SJSA1 (cell line): ENCODE measurements at regions not wholly inside any gene's neighbourhood (a gene's known extent, or its start where the extent isn't known, plus 50 kb on each side); places are given as distances from the start of the nearest gene placed in this dataset.

Source experiments
- DNase-seq, 2 experiments: peaks; one replicate each; pipeline ENCODE4 v3.0.0-alpha.2; 2015 to 2020; ENCODE audit warnings: low spot score in 2 of 2, low read depth in 1 of 2
- H3K27ac ChIP-seq: fragments of 250-450 bp; sonication (Bioruptor Pico); 2 replicates; pipeline ENCODE4 v1.5.1; 2020; ENCODE audit warnings: mild to moderate bottlenecking, moderate library complexity
- H3K27me3 ChIP-seq: fragments of 250-450 bp; sonication (Bioruptor Pico); replicated peaks from 2 replicates; pipeline ENCODE4 v1.5.1; 2020; ENCODE audit warnings: mild to moderate bottlenecking, moderate library complexity
- H3K36me3 ChIP-seq: fragments of 250-450 bp; sonication (Bioruptor Pico); 2 replicates; pipeline ENCODE4 v1.5.1; 2020; ENCODE audit warnings: mild to moderate bottlenecking
- H3K4me1 ChIP-seq: fragments of 250-450 bp; sonication (Bioruptor Pico); replicated peaks from 2 replicates; pipeline ENCODE4 v1.6.1; 2021; ENCODE audit warnings: mild to moderate bottlenecking
- H3K4me3 ChIP-seq: fragments of 250-450 bp; sonication (Bioruptor Pico); 2 replicates; pipeline ENCODE4 v1.5.1; 2020; ENCODE audit warnings: mild to moderate bottlenecking
- H3K9me3 ChIP-seq: fragments of 250-450 bp; sonication (Bioruptor Pico); replicated peaks from 2 replicates; pipeline ENCODE4 v1.5.1; 2020; ENCODE audit warnings: mild to moderate bottlenecking

GRCh38 chr1:164480285-164480907, 78.6 kb upstream of the PBX1 start:
- no peak for DNase-seq
- Histone ChIP-seq H3K27ac (no peak overlapping the region), H3K4me3 (no peak overlapping the region), H3K9me3 (no peaks in the 10 kb centered on the region), H3K27me3 (no peaks in the 10 kb centered on the region), H3K36me3 (no peaks in the 10 kb centered on the region), H3K4me1 (no peaks in the 10 kb centered on the region)

- Histone ChIP-seq H3K9me3 (no peaks in the 10 kb centered on the region), H3K27ac (no peak overlapping the region), H3K27me3 (no peaks in the 10 kb centered on the region)
Measured at GRCh38 chr1:164495905-164496304, 63.1 kb upstream of the PBX1 start.

GRCh38 chr1:164498792-164499191, 60.2 kb upstream of the PBX1 start:
- H3K4me1 ChIP-seq: no peaks in the 10 kb centered on the region
- no peak overlapping the region for H3K27ac ChIP-seq
- no peaks in the 10 kb centered on the region for H3K36me3 ChIP-seq
- H3K4me3 ChIP-seq: no peak overlapping the region
- H3K9me3 ChIP-seq: no peaks in the 10 kb centered on the region
- H3K27me3 ChIP-seq: no peaks in the 10 kb centered on the region
- DNase-seq: no peak

More at GRCh38 chr1:164495905-164496304, 63.1 kb upstream of the PBX1 start:
- Histone ChIP-seq H3K4me3 (no peak overlapping the region), H3K36me3 (no peaks in the 10 kb centered on the region), H3K4me1 (no peaks in the 10 kb centered on the region)
- DNase-seq: no peak

GRCh38 chr1:164504749-164505148, 54.2 kb upstream of the PBX1 start:
- no peak overlapping the region for H3K4me3 ChIP-seq
- no peaks in the 10 kb centered on the region for H3K4me1 ChIP-seq
- H3K9me3 ChIP-seq: no peaks in the 10 kb centered on the region
- H3K27ac ChIP-seq: no peak overlapping the region
- H3K27me3 ChIP-seq: no peaks in the 10 kb centered on the region
- no peaks in the 10 kb centered on the region for H3K36me3 ChIP-seq
- no peak for DNase-seq
